ENCODE measurements at regions not wholly inside any gene's neighbourhood (a gene's known extent, or its start where the extent isn't known, plus 50 kb on each side); places are given as distances from the start of the nearest gene placed in this dataset.

DNA sequence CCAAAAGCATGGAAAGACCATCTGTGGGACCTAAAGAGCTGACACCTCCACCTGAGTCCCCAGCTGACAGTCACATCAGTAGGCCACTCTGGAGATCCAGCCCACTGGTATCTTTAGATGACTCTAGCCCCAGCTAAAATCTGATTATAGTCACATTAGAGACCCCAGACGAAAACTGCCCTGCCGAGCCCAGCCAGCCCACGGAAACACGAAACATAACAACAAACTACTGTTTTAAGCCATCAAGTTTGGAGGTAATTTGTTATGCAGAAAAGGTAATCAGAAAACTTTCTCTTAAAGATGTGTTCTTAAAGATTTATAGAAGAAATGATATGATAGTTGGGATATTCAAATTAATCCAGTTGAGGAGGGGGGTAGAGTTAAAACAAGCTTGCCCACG, 175.7 kb downstream of the DHX15 start:
- Histone ChIP-seq H3K4me3 (no peak overlapping the region), H3K27ac (no peak overlapping the region)
- no peak for TF ChIP-seq CTCF (IDR thresholded peaks at IDR 0.05)
- no peak for DNase-seq (ENCODE audit: low spot score)

- DNase-seq (ENCODE audit: low spot score), result no peak
- Histone ChIP-seq H3K27ac (no peak overlapping the region), H3K4me3 (no peak overlapping the region)
- no peak for TF ChIP-seq CTCF (IDR thresholded peaks at IDR 0.05)
Measured at GRCh38 chr4:24405926-24406325, 178.4 kb downstream of the DHX15 start.

DNA sequence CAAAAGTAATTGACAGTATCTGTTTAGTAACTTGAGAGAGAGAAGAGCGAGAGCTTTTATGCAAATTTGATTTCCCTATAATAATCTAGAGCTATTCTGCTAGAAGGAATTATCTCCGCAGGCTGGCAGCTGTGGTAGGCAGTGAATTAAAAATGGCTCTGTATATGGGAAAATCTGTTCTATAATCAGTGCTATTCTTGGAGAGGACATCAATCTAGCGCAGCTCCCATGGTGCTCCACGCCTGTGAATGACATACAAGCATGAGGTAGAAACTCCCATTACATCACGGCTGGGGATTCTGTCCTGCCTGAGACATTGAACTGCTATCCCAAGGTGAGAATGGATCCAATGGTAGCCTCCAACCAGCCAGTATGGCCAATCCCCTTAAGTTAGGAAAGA, 179.0 kb downstream of the DHX15 start:
- DNase-seq (ENCODE audit: low spot score), result no peak
- TF ChIP-seq CTCF (IDR thresholded peaks at IDR 0.05), result no peak
- Histone ChIP-seq H3K27ac (no peak overlapping the region), H3K4me3 (no peak overlapping the region)

GRCh38 chr4:24404281-24404680, 180.1 kb downstream of the DHX15 start:
- DNase-seq (ENCODE audit: low spot score), result no peak

GRCh38 chr4:24403265-24403664, 181.1 kb downstream of the DHX15 start:
- TF ChIP-seq CTCF (IDR thresholded peaks at IDR 0.05), result no peak
- H3K27ac ChIP-seq, result no peak overlapping the region
- no peak overlapping the region for H3K4me3 ChIP-seq
- no peak for DNase-seq (ENCODE audit: low spot score)

More at GRCh38 chr4:24404281-24404680, 180.1 kb downstream of the DHX15 start:
- TF ChIP-seq CTCF (IDR thresholded peaks at IDR 0.05), result no peak
- Histone ChIP-seq H3K4me3 (no peak overlapping the region), H3K27ac (no peak overlapping the region)

DNA sequence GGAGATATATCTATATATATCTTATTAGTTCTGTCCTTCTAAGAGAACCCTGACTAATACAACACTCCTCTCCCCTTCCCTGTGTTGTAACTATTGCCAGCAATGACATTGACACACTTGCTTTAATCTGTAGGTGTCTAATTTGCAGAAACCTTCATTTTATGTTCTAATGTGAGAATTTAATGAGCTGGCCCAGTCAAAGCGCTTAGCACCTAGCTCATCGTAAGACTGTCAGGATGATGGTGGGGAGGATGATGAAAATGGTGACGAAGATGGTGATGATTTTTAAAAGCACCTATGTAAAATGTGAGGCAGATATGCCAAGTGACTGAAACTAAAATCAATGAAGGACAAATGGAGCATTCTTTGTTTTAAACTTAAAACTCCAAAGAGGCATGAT, 183.8 kb downstream of the DHX15 start:
- no peak overlapping the region for H3K27ac ChIP-seq
- H3K4me3 ChIP-seq, result no peak overlapping the region
- DNase-seq (ENCODE audit: low spot score), result no peak
- TF ChIP-seq CTCF (IDR thresholded peaks at IDR 0.05), result no peak

DNA sequence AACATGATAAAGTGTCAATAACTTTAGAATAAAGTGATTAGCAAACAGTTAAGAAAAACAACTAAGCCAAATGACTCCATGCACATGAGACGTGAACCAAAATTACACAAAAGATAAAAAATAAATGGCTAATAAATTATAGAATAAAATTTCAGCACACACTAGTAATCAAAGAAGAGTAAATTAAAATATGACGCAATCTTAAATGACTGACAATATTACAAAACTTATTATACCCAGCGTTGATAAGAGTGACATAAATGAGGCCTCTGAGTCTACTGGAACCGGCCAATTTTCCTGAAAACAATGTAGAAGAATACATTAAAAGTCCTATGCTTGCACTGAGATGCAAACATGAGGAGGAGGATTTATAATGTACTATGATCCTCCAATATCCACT, 187.4 kb downstream of the DHX15 start:
- no peak for DNase-seq (ENCODE audit: low spot score)
- H3K27ac ChIP-seq, result no peak overlapping the region
- no peak for TF ChIP-seq CTCF (IDR thresholded peaks at IDR 0.05)
- H3K4me3 ChIP-seq, result no peak overlapping the region
